IMR-90 (cell line): ENCODE measurements at regions not wholly inside any gene's neighbourhood (a gene's known extent, or its start where the extent isn't known, plus 50 kb on each side); places are given as distances from the start of the nearest gene placed in this dataset.

ENCODE experiments used
- BHLHE40 ChIP-seq: fragments of 150-350 bp; IDR thresholded peaks from 2 replicates; pipeline ENCODE4 v1.6.1; 2016; ENCODE audit warnings: mild to moderate bottlenecking, low read depth, low read length
- CHD1 ChIP-seq: IDR thresholded peaks from 2 replicates; pipeline ENCODE4 v1.6.1; 2012; ENCODE audit warnings: low read depth, low read length, improper control_type of control experiment
- MXI1 ChIP-seq: IDR thresholded peaks from 2 replicates; pipeline ENCODE4 v1.6.1; 2012; ENCODE audit warnings: low read depth, mild to moderate bottlenecking, low read length, moderate library complexity, borderline replicate concordance
- NFE2L2 ChIP-seq: fragments of 150-350 bp; IDR thresholded peaks from 2 replicates; pipeline ENCODE4 v1.6.1; 2016; ENCODE audit warnings: low read depth, mild to moderate bottlenecking, low read length
- POLR2A ChIP-seq: IDR thresholded peaks from 2 replicates; pipeline ENCODE4 v1.6.1; 2012; ENCODE audit warnings: mild to moderate bottlenecking, low read depth, low read length
- RFX5 ChIP-seq: IDR thresholded peaks from 2 replicates; pipeline ENCODE4 v1.8.0; 2012; ENCODE audit warnings: low read depth, mild to moderate bottlenecking, low read length, moderate library complexity
- SMC3 ChIP-seq: fragments of 150-350 bp; IDR thresholded peaks from 2 replicates; pipeline ENCODE4 v1.6.1; 2016; ENCODE audit warnings: low read depth, mild to moderate bottlenecking, antibody characterized with exemption, low read length, moderate library complexity
- TF ChIP-seq, protein P1 (sequence below): conservative IDR thresholded peaks from 2 replicates; pipeline ENCODE4 v1.5.1; 2012; ENCODE audit warnings: mild to moderate bottlenecking, low read depth, low read length, improper control_type of control experiment
- TF ChIP-seq, protein P2 (sequence below): fragments of 150-350 bp; IDR thresholded peaks from 2 replicates; pipeline ENCODE4 v1.6.1; 2017; ENCODE audit warnings: mild to moderate bottlenecking, antibody characterized with exemption, low read length, low read depth
- TF ChIP-seq, protein P3 (sequence below): fragments of 150-350 bp; IDR thresholded peaks from 2 replicates; pipeline ENCODE4 v1.6.1; 2016; ENCODE audit warnings: low read depth, mild to moderate bottlenecking, low read length, moderate library complexity, borderline replicate concordance

DNA sequence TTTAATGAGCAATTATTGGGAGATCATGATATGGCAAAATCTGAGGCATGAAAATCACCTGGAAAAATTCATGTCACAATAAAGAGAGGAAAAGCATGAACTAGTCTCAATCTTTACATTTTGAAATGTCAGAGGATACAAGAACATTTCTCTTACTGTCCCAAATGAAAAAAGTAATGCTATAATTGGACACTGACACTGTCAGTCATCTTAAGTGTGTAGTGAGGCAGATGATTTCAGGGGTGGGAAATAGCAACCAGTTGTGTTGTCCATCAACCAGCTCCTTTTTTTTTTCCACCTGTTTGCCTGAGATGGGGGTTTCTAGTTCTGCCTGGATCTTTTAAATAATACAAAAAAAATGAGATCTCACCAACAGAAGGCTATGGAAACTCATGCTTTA, 646.2 kb downstream of the KCNT2 start:
- TF ChIP-seq, protein P1, sequence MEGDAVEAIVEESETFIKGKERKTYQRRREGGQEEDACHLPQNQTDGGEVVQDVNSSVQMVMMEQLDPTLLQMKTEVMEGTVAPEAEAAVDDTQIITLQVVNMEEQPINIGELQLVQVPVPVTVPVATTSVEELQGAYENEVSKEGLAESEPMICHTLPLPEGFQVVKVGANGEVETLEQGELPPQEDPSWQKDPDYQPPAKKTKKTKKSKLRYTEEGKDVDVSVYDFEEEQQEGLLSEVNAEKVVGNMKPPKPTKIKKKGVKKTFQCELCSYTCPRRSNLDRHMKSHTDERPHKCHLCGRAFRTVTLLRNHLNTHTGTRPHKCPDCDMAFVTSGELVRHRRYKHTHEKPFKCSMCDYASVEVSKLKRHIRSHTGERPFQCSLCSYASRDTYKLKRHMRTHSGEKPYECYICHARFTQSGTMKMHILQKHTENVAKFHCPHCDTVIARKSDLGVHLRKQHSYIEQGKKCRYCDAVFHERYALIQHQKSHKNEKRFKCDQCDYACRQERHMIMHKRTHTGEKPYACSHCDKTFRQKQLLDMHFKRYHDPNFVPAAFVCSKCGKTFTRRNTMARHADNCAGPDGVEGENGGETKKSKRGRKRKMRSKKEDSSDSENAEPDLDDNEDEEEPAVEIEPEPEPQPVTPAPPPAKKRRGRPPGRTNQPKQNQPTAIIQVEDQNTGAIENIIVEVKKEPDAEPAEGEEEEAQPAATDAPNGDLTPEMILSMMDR = no peak
- TF ChIP-seq, protein P2, sequence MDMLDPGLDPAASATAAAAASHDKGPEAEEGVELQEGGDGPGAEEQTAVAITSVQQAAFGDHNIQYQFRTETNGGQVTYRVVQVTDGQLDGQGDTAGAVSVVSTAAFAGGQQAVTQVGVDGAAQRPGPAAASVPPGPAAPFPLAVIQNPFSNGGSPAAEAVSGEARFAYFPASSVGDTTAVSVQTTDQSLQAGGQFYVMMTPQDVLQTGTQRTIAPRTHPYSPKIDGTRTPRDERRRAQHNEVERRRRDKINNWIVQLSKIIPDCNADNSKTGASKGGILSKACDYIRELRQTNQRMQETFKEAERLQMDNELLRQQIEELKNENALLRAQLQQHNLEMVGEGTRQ = no peak
- TF ChIP-seq POLR2A (no peak), BHLHE40 (no peak), MXI1 (no peak), RFX5 (no peak), SMC3 (no peak), NFE2L2 (no peak), CHD1 (no peak)
- TF ChIP-seq, protein P3, sequence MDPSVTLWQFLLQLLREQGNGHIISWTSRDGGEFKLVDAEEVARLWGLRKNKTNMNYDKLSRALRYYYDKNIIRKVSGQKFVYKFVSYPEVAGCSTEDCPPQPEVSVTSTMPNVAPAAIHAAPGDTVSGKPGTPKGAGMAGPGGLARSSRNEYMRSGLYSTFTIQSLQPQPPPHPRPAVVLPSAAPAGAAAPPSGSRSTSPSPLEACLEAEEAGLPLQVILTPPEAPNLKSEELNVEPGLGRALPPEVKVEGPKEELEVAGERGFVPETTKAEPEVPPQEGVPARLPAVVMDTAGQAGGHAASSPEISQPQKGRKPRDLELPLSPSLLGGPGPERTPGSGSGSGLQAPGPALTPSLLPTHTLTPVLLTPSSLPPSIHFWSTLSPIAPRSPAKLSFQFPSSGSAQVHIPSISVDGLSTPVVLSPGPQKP = no peak
